WTC11 (cell line): ENCODE measurements at regions not wholly inside any gene's neighbourhood (a gene's known extent, or its start where the extent isn't known, plus 50 kb on each side); places are given as distances from the start of the nearest gene placed in this dataset.

ENCODE experiments used
- ATF3 ChIP-seq: sonication (generic); formaldehyde crosslinking; conservative IDR thresholded peaks from 2 replicates; pipeline ENCODE4 v1.8.1; 2022; ENCODE audit warnings: mild to moderate bottlenecking, missing genetic modification reagents
- CBFB ChIP-seq: sonication (generic); formaldehyde crosslinking; IDR thresholded peaks from 2 replicates; pipeline ENCODE4 v1.8.1; 2022; ENCODE audit warnings: mild to moderate bottlenecking, low read depth, missing genetic modification reagents
- CTCF ChIP-seq: fragments of 200-600 bp; IDR thresholded peaks from 2 replicates; pipeline ENCODE4 v1.8.0; 2022; ENCODE audit warnings: antibody characterized with exemption

DNA sequence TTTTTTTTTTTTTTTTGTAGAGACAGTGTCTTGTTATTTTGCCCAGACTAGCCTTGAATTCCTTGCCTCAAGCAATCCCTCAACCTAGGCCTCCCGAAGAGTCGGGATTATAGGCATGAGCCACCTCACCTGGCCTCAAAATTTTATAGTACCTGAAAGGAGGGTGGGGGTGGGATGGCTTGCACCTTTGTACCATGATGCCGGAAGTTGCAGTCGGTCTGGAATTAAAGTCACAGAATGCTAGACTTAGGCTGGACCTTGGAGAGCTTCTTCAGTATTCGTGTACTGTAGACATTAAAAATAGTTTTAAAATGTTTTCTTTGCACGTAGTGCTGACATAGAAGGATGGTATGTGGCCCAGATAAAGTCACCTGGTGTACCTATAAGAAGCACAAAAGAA lies 280.9 kb downstream of the STIM2 start:
- TF ChIP-seq CTCF: no peak
- TF ChIP-seq CBFB: no peak
- no peak for TF ChIP-seq ATF3 (CRISPR knock-in tag)
